Prostate gland (tissue), 2 donors: ENCODE measurements at regions not wholly inside any gene's neighbourhood (a gene's known extent, or its start where the extent isn't known, plus 50 kb on each side); places are given as distances from the start of the nearest gene placed in this dataset.

ENCODE experiments used
- DNase-seq: peaks from one replicate; pipeline ENCODE4 v3.0.0-alpha.2; 2019; ENCODE audit warnings: low spot score
- H3K27ac ChIP-seq, 2 donors: fragments of 200-600 bp; sonication (generic); 2 replicates each; pipeline ENCODE4 v1.5.1; 2017 to 2019
- H3K27me3 ChIP-seq: fragments of 200-600 bp; sonication (generic); replicated peaks from 2 replicates; pipeline ENCODE4 v1.5.1; 2019; ENCODE audit not compliant: insufficient read depth
- H3K36me3 ChIP-seq, 2 donors: fragments of 200-600 bp; sonication (generic); 1 replicate in 1 of 2; 2 replicates in 1 of 2; pipeline versions ENCODE4 v1.5.1 to v1.8.1; 2017 to 2019
- H3K4me1 ChIP-seq: fragments of 200-600 bp; sonication (generic); replicated peaks from 2 replicates; pipeline ENCODE4 v1.5.1; 2019
- H3K4me3 ChIP-seq, 2 donors: fragments of 200-600 bp; sonication (generic); 2 replicates each; pipeline ENCODE4 v1.5.1; 2017 to 2019
- H3K9me3 ChIP-seq: fragments of 200-600 bp; sonication (generic); 2 replicates; pipeline ENCODE4 v1.5.1; 2017
- CTCF ChIP-seq, 4 experiments: fragments of 200-600 bp in 2 of 4; fragments of 450-650 bp in 2 of 4; sonication (generic) in 2 of 4; IDR thresholded peaks; 1 replicate in 3 of 4; 2 replicates in 1 of 4; pipeline ENCODE4 v1.5.1; 2016 to 2019; ENCODE audit warnings: antibody characterized with exemption in 4 of 4, mild to moderate bottlenecking in 2 of 4, moderate library complexity in 2 of 4
- POLR2A ChIP-seq: fragments of 450-650 bp; IDR thresholded peaks from one replicate; pipeline ENCODE4 v1.6.1; 2016; ENCODE audit warnings: antibody characterized with exemption, mild to moderate bottlenecking
- POLR2AphosphoS5 ChIP-seq: sonication (generic); formaldehyde crosslinking; IDR thresholded peaks from one replicate; pipeline ENCODE4 v1.6.1; 2017; ENCODE audit warnings: antibody characterized with exemption
- WGBS: methylation state at CpG from one replicate; pipeline ENCODE4 v1.1.5; 2018; 5-methylcytosine and 5-hydroxymethylcytosine counted together
- intact Hi-C: fragments of 100-400 bp; cut with DNase I; formaldehyde crosslinking; loops from one replicate; pipeline ENCODE4 v1.14.2; 2022

GRCh38 chr4:18882468-18882867, 860.9 kb upstream of the LCORL start:
- intact Hi-C loops, result no loop called here
- H3K27ac ChIP-seq, result no peak overlapping the region
- H3K4me3 ChIP-seq, result no peak overlapping the region
- H3K27me3 ChIP-seq, result no peaks in the 10 kb centered on the region
- no peaks in the 10 kb centered on the region for H3K36me3 ChIP-seq
- WGBS, result 50% methylated on average over 3 of the region's 3 CpGs
- DNase-seq, result no peak
- TF ChIP-seq POLR2AphosphoS5 (no peak), POLR2A (no peak), CTCF (IDR thresholded peaks at IDR 0.05) (no peak)
- no peaks in the 10 kb centered on the region for H3K4me1 ChIP-seq
- no peaks in the 10 kb centered on the region for H3K9me3 ChIP-seq

- WGBS, result 54% methylated on average over 1 of the region's 1 CpG
These were observed 860.0 kb upstream of the LCORL start for GRCh38 chr4:18881556-18881955.

GRCh38 chr4:18880871-18881270, 859.3 kb upstream of the LCORL start:
- no peak for DNase-seq
- 44% methylated on average over 2 of the region's 2 CpGs for WGBS
- no peaks in the 10 kb centered on the region for H3K9me3 ChIP-seq
- intact Hi-C loops, result no loop called here
- TF ChIP-seq POLR2AphosphoS5 (no peak), CTCF (IDR thresholded peaks at IDR 0.05) (no peak), POLR2A (no peak)
- H3K27me3 ChIP-seq, result no peaks in the 10 kb centered on the region
- H3K27ac ChIP-seq, result no peak overlapping the region
- no peaks in the 10 kb centered on the region for H3K4me1 ChIP-seq
- no peak overlapping the region for H3K4me3 ChIP-seq
- no peaks in the 10 kb centered on the region for H3K36me3 ChIP-seq

More at GRCh38 chr4:18881556-18881955, 860.0 kb upstream of the LCORL start:
- Histone ChIP-seq H3K27ac (no peak overlapping the region), H3K4me3 (no peak overlapping the region), H3K4me1 (no peaks in the 10 kb centered on the region), H3K27me3 (no peaks in the 10 kb centered on the region), H3K36me3 (no peaks in the 10 kb centered on the region), H3K9me3 (no peaks in the 10 kb centered on the region)
- DNase-seq, result no peak
- intact Hi-C loops, result no loop called here
- TF ChIP-seq POLR2A (no peak), POLR2AphosphoS5 (no peak), CTCF (IDR thresholded peaks at IDR 0.05) (no peak)

GRCh38 chr4:18878561-18878960, 857.0 kb upstream of the LCORL start:
- H3K27ac ChIP-seq, result no peak overlapping the region
- TF ChIP-seq POLR2A (no peak), CTCF (IDR thresholded peaks at IDR 0.05) (no peak), POLR2AphosphoS5 (no peak)
- no peak overlapping the region for H3K4me3 ChIP-seq
- H3K36me3 ChIP-seq, result no peaks in the 10 kb centered on the region
- no peaks in the 10 kb centered on the region for H3K9me3 ChIP-seq
- no peaks in the 10 kb centered on the region for H3K4me1 ChIP-seq
- intact Hi-C loops, result no loop called here
- no peak for DNase-seq
- 29% methylated on average over 1 of the region's 1 CpG for WGBS
- H3K27me3 ChIP-seq, result no peaks in the 10 kb centered on the region

- Histone ChIP-seq H3K4me3 (no peak overlapping the region), H3K36me3 (no peaks in the 10 kb centered on the region), H3K27me3 (no peaks in the 10 kb centered on the region), H3K9me3 (no peaks in the 10 kb centered on the region), H3K4me1 (no peaks in the 10 kb centered on the region), H3K27ac (no peak overlapping the region)
- no peak for DNase-seq
- intact Hi-C loops, result no loop called here
- 29% methylated on average over 1 of the region's 1 CpG for WGBS
- TF ChIP-seq CTCF (IDR thresholded peaks at IDR 0.05) (no peak), POLR2A (no peak), POLR2AphosphoS5 (no peak)
These were observed 847.6 kb upstream of the LCORL start for GRCh38 chr4:18869166-18869565.
